GM23338 (cell line): ENCODE measurements at regions not wholly inside any gene's neighbourhood (a gene's known extent, or its start where the extent isn't known, plus 50 kb on each side); places are given as distances from the start of the nearest gene placed in this dataset.

ENCODE experiments used
- ATAC-seq: fragments of 200-7000 bp; cut with Tn5 transposase; 3 replicates; pipeline ENCODE4 v1.9.1; 2020
- DNase-seq: peaks from one replicate; pipeline ENCODE4 v3.0.0-alpha.2; 2015; ENCODE audit warnings: low spot score
- H2AFZ ChIP-seq: fragments of 200-600 bp; sonication (generic); 2 replicates; pipeline ENCODE4 v1.8.0; 2016; ENCODE audit warnings: antibody characterized with exemption, mild to moderate bottlenecking, moderate library complexity
- H3F3A ChIP-seq: fragments of 200-600 bp; sonication (generic); replicated peaks from 2 replicates; pipeline ENCODE4 v1.8.0; 2017; ENCODE audit warnings: antibody characterized with exemption, mixed run types, low read depth
- H3K27ac ChIP-seq: fragments of 200-600 bp; sonication (generic); 2 replicates; pipeline ENCODE4 v1.6.1; 2016; ENCODE audit warnings: low read depth
- H3K27me3 ChIP-seq: fragments of 200-600 bp; sonication (generic); 2 replicates; pipeline ENCODE4 v1.8.0; 2016; ENCODE audit warnings: mild to moderate bottlenecking, mixed run types, moderate library complexity; ENCODE audit not compliant: insufficient read depth
- H3K36me3 ChIP-seq: fragments of 200-600 bp; sonication (generic); 2 replicates; pipeline ENCODE4 v1.8.0; 2016; ENCODE audit warnings: mild to moderate bottlenecking; ENCODE audit not compliant: insufficient read depth
- H3K4me1 ChIP-seq: fragments of 200-600 bp; sonication (generic); 2 replicates; pipeline ENCODE4 v1.8.0; 2016; ENCODE audit warnings: mild to moderate bottlenecking, moderate library complexity; ENCODE audit not compliant: insufficient read depth
- H3K4me2 ChIP-seq: fragments of 200-600 bp; sonication (generic); 2 replicates; pipeline ENCODE4 v1.7.1; 2017; ENCODE audit warnings: mixed run types
- H3K4me3 ChIP-seq: fragments of 200-600 bp; sonication (generic); 2 replicates; pipeline ENCODE4 v1.6.1; 2016; ENCODE audit warnings: mixed run types
- H3K79me2 ChIP-seq: fragments of 200-600 bp; sonication (generic); replicated peaks from 2 replicates; pipeline ENCODE4 v1.8.0; 2017; ENCODE audit warnings: mild to moderate bottlenecking; ENCODE audit not compliant: insufficient read depth
- H3K9me2 ChIP-seq: fragments of 200-600 bp; sonication (generic); 2 replicates; pipeline ENCODE4 v1.8.0; 2017; ENCODE audit not compliant: insufficient read depth
- H4K20me1 ChIP-seq: fragments of 200-600 bp; sonication (generic); replicated peaks from 2 replicates; pipeline ENCODE4 v1.8.0; 2017; ENCODE audit warnings: mild to moderate bottlenecking; ENCODE audit not compliant: insufficient read depth
- H3K27ac Mint-ChIP-seq: 2 replicates; pipeline ENCODE4 v1.8.0; 2020; ENCODE audit warnings: inconsistent platforms, mild to moderate bottlenecking, moderate library complexity, mixed read lengths
- H3K27me3 Mint-ChIP-seq: 3 replicates; pipeline ENCODE4 v1.8.0; 2022; ENCODE audit warnings: low read depth, mild to moderate bottlenecking, moderate library complexity, mixed read lengths, inconsistent platforms; ENCODE audit not compliant: insufficient read depth, poor library complexity
- H3K36me3 Mint-ChIP-seq: 3 replicates; pipeline ENCODE4 v1.8.0; 2021; ENCODE audit warnings: low read depth, mild to moderate bottlenecking, inconsistent platforms, moderate library complexity, mixed read lengths
- H3K4me1 Mint-ChIP-seq: 3 replicates; pipeline ENCODE4 v1.8.0; 2020; ENCODE audit warnings: mild to moderate bottlenecking, inconsistent platforms, mixed read lengths
- H3K4me3 Mint-ChIP-seq: 3 replicates; pipeline ENCODE4 v1.8.0; 2021; ENCODE audit warnings: moderate library complexity, mild to moderate bottlenecking, inconsistent platforms, mixed read lengths
- H3K9me3 Mint-ChIP-seq: 3 replicates; pipeline ENCODE4 v1.8.0; 2020; ENCODE audit warnings: moderate library complexity, mild to moderate bottlenecking, inconsistent platforms, mixed read lengths
- CTCF ChIP-seq, 2 experiments: fragments of 200-600 bp in 1 of 2; sonication (generic) in 1 of 2; conservative IDR thresholded peaks; 2 replicates each; pipeline versions ENCODE4 v1.5.1 to v1.6.1; 2016 to 2017; ENCODE audit warnings: antibody characterized with exemption in 2 of 2, low read depth in 2 of 2, mild to moderate bottlenecking in 2 of 2, moderate library complexity in 1 of 2
- EZH2 ChIP-seq: fragments of 200-600 bp; sonication (generic); IDR thresholded peaks from one replicate; pipeline ENCODE4 v1.8.0; 2017; ENCODE audit warnings: antibody characterized with exemption, mild to moderate bottlenecking, low read depth; ENCODE audit not compliant: unreplicated experiment
- ZNF462 ChIP-seq: fragments of 250-450 bp; sonication (Bioruptor Pico); IDR thresholded peaks from 2 replicates; pipeline ENCODE4 v1.5.0; 2020; ENCODE audit warnings: mild to moderate bottlenecking, moderate library complexity

- Mint-ChIP-seq H3K36me3 (no peaks in the 10 kb centered on the region), H3K27ac (no peak overlapping the region), H3K4me1 (peaks cover 22% of the 10 kb centered on the region), H3K27me3 (peaks cover 15% of the 10 kb centered on the region), H3K9me3 (no peaks in the 10 kb centered on the region), H3K4me3 (no peak overlapping the region)
- H3K9me2 ChIP-seq = no peaks in the 10 kb centered on the region
- ATAC-seq (peak; percentile 75), DNase-seq (peak; percentile 81)
- H3K36me3 ChIP-seq = no peaks in the 10 kb centered on the region
- no peak overlapping the region for H3K27ac ChIP-seq
- no peaks in the 10 kb centered on the region for H3K4me1 ChIP-seq
- TF ChIP-seq EZH2 = no peak
- peak; percentile 79 for TF ChIP-seq CTCF (conservative IDR thresholded peaks at IDR 0.05; ENCODE audit: low read depth in 2 of 2)
- no peaks in the 10 kb centered on the region for H3K27me3 ChIP-seq
- 0 out of 2 replicates have a peak overlapping the region, but pooled peaks have one; percentile 28 for H2AFZ ChIP-seq
- H3K79me2 ChIP-seq = no peaks in the 10 kb centered on the region
- H3K4me2 ChIP-seq = no peak overlapping the region
- H4K20me1 ChIP-seq = no peaks in the 10 kb centered on the region
- H3F3A ChIP-seq = no peaks in the 10 kb centered on the region
- H3K4me3 ChIP-seq = no peak overlapping the region
These were observed 173.6 kb downstream of the IRF8 start for GRCh38 chr16:86072328-86073102.

- no peaks in the 10 kb centered on the region for H3K9me2 ChIP-seq
- DNase-seq (no peak), ATAC-seq (no peak; the same call in 2 of the 3 replicates)
- no peaks in the 10 kb centered on the region for H3K4me1 ChIP-seq
- H4K20me1 ChIP-seq = no peaks in the 10 kb centered on the region
- H2AFZ ChIP-seq = no peak overlapping the region
- peaks cover 17% of the 10 kb centered on the region for H3K27me3 Mint-ChIP-seq
- no peak overlapping the region for H3K4me3 Mint-ChIP-seq
- H3K79me2 ChIP-seq = no peaks in the 10 kb centered on the region
- no peak overlapping the region for H3K4me3 ChIP-seq
- no peaks in the 10 kb centered on the region for H3F3A ChIP-seq
- TF ChIP-seq CTCF (conservative IDR thresholded peaks at IDR 0.05; ENCODE audit: low read depth in 2 of 2) (0 out of 4 replicates have a peak, but pooled peaks of 1 of the 2 experiments have one; percentile 4), ZNF462 (CRISPR knock-in tag) (no peak)
- H3K27ac Mint-ChIP-seq = no peak overlapping the region
- H3K27ac ChIP-seq = no peak overlapping the region
- no peaks in the 10 kb centered on the region for H3K36me3 ChIP-seq
- H3K27me3 ChIP-seq = no peaks in the 10 kb centered on the region
- H3K4me2 ChIP-seq = no peak overlapping the region
- H3K4me1 Mint-ChIP-seq = peaks cover 22% of the 10 kb centered on the region
- H3K9me3 Mint-ChIP-seq = no peaks in the 10 kb centered on the region
- H3K36me3 Mint-ChIP-seq = no peaks in the 10 kb centered on the region
These were observed 174.2 kb downstream of the IRF8 start for GRCh38 chr16:86073103-86073625.
